ENCODE measurements at regions not wholly inside any gene's neighbourhood (a gene's known extent, or its start where the extent isn't known, plus 50 kb on each side); places are given as distances from the start of the nearest gene placed in this dataset.
"Not testable (repeated sequence)": the region's sequence is repeated elsewhere in the genome, so short reads cannot be mapped to it uniquely, and the experiment has no call there.

DNA sequence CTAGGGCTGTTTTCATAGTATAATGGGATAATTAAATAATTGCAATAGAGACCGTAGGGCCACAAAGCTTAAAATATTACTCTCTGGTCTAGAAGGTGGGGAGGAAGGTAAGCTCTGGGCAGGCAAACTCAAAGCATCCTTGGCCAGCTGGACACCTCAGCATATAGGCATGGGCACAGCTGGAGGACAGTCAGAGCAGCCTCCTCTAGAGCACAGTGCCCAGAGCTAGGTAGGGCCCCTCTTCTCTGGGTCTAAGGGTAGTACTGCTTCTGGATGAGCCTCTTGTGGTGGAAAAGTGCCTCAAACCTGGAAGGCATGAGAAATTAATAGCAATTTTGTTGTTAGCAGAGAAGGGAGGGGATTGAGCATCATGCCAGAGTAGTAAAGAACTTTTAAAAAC, 116.9 kb upstream of the FOXN2 start:
- no peak overlapping the region for H3K4me3 ChIP-seq (ENCODE audit: low read depth, low read length)
- TF ChIP-seq, protein P1, sequence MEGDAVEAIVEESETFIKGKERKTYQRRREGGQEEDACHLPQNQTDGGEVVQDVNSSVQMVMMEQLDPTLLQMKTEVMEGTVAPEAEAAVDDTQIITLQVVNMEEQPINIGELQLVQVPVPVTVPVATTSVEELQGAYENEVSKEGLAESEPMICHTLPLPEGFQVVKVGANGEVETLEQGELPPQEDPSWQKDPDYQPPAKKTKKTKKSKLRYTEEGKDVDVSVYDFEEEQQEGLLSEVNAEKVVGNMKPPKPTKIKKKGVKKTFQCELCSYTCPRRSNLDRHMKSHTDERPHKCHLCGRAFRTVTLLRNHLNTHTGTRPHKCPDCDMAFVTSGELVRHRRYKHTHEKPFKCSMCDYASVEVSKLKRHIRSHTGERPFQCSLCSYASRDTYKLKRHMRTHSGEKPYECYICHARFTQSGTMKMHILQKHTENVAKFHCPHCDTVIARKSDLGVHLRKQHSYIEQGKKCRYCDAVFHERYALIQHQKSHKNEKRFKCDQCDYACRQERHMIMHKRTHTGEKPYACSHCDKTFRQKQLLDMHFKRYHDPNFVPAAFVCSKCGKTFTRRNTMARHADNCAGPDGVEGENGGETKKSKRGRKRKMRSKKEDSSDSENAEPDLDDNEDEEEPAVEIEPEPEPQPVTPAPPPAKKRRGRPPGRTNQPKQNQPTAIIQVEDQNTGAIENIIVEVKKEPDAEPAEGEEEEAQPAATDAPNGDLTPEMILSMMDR (IDR thresholded peaks at IDR 0.05; ENCODE audit: low read depth, low read length): no peak

DNA sequence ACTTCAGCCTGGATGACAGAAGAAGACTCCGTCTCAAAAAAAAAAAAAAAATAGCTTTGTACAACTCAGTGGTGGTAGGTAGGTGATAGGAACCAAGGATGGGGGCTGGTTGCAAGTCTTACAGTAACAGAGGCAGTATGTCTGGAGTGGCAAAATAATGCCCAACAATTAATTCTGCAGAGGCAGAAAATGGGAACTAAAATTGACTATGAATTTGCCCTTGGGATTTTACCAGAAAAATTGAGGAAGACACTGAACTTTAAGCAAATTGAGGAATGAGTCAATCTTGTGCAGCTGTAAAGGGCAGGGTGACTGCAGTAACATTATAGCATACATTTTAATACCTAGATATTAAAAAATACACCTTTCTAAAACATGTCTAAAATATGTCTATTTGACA, 116.1 kb upstream of the FOXN2 start:
- TF ChIP-seq, protein P1 (IDR thresholded peaks at IDR 0.05; ENCODE audit: low read depth, low read length): no peak
- H3K4me3 ChIP-seq (ENCODE audit: low read depth, low read length): no peak overlapping the region

DNA sequence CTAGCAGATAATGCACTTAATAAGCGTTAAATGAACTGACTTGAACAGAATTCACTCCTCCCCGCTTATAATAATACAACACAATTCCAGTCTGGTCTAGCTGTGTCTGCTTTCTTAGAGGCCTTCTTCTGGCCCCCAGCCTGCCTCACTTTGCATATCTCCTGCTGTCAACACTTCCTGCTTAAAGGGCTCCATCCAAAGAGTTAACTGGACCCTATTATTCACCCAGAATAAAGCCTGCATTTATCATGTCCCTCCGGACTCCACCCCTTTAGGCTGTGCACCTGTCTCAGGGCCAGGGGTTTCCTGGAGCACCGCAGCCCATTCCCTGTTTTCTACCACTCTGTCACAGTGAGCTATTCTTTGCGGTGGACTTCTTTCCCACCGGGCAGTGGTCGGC, 115.4 kb upstream of the FOXN2 start:
- no peak overlapping the region for H3K4me3 ChIP-seq (ENCODE audit: low read depth, low read length)
- TF ChIP-seq, protein P1 (IDR thresholded peaks at IDR 0.05; ENCODE audit: low read depth, low read length): no peak

DNA sequence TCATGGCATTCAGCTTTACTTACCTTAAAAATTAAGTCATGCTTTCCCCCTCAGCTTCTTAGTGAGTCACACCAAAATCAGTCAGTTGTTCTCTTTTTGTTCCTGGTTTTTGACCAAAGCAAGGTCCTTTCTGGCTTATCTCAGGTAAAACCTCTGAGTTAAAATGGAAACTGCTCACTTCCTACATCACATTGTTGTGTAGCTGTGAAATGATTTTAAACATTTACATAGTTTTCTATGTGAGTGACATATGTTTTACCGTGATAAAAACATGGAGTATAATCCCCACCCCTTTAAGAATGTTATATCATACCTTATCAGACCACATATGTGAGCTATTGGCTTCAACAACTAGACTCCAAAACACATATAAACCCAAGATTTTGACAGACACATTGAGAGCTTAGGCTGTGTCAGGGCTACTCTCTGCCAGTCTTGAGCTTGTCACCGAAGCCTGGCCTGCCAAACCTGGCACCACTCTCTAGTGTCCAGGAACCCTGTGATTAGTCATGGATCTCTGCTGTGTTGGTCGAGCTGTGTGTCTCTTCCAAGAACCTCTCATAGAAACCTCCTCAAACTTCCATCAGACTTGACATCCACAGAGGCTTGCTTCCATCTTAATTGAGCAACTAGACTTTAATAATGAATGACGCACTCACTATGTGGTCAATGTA, 113.7 kb upstream of the FOXN2 start:
- no peak overlapping the region for H3K4me3 ChIP-seq (ENCODE audit: low read depth, low read length)
- TF ChIP-seq, protein P1 (IDR thresholded peaks at IDR 0.05; ENCODE audit: low read depth, low read length): no peak

DNA sequence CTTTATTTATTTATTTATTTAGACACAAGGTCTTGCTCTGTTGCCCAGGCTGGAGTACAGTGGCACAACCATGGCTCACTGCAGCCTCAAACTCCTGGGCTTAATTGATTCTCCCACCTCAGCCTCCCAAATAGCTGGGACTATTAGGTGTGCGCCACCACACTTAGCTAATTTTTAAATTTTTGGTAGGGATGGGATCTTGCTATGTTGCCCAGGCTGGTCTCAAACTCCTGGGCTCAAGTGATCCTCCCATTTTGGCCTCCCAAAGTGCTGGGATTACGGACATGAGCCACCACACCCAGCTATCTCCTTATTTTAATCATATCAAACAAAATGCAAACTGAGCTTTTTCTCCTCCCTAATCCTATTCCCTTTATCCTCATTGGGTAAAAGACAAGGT, 113.0 kb upstream of the FOXN2 start:
- H3K4me3 ChIP-seq (ENCODE audit: low read depth, low read length): not testable (repeated sequence)

DNA sequence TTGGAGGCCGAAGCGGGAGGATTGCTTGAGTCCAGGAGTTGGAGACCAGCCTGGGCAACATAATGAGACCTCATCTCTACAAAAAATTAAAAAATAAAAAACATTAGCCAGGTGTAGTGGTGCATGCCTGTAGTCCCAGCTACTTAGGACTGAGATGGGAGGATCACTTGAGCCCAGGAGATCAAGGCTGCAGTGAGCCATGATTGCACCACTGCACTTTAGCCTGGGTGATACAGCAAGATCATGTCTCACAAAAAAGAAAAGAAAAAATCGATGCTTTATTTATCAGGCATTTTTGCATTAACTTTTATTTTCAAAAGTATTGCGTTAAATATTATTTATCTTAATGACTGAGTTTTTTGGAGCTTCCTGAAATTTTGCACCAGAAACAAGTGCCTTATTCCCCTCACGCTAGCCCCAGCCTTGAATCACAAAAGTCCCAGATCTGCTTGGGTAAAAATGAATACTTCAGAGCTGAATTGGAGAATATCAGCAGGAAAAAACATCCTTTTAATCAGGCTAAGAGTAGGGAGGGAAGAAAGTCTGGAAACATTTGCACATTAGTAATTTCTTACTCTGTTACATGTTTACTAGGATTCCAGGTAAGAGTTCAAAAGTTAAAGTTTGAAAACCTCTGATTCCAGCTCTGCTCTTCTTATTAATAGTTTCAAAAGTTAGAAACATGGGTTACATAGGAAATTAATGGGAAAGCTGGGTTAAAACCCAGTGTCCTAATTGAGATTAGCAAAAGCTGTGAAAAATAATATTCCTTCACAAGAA, 111.4 kb upstream of the FOXN2 start:
- H3K4me3 ChIP-seq (ENCODE audit: low read depth, low read length): no peak overlapping the region
- TF ChIP-seq, protein P1 (IDR thresholded peaks at IDR 0.05; ENCODE audit: low read depth, low read length): no peak

DNA sequence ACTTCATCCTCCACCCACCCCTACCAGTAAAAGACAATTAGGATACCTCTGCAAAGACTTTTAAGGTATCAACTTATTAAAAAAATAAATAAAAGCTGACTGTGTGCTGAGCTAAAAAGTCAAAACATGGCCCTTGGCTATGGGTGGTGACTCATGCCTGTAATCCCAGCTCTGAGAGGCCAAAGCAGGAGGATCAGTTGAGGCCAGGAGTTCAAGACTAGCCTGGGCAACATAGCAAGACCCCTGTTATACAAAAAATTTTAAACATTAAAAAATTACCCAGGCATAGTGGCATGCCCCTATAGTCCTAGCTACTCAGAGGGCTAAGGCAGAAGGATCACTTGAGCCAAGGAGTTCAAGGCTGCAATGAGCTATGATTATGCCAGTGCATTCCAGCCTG, 110.8 kb upstream of the FOXN2 start:
- no peak overlapping the region for H3K4me3 ChIP-seq (ENCODE audit: low read depth, low read length)
- TF ChIP-seq, protein P1 (IDR thresholded peaks at IDR 0.05; ENCODE audit: low read depth, low read length): no peak

Measured in WI38 (cell line).